Neural crest cell (in vitro differentiated cells): ENCODE measurements at regions not wholly inside any gene's neighbourhood (a gene's known extent, or its start where the extent isn't known, plus 50 kb on each side); places are given as distances from the start of the nearest gene placed in this dataset.

Experiments
- DNase-seq: peaks from one replicate; pipeline ENCODE4 v3.0.0; 2021; ENCODE audit warnings: low read depth, mixed read lengths, low spot score
- H3K27ac Mint-ChIP-seq: one replicate; pipeline ENCODE4 v1.8.0; 2021; ENCODE audit warnings: mild to moderate bottlenecking, mixed read lengths; ENCODE audit not compliant: unreplicated experiment
- H3K27me3 Mint-ChIP-seq: 2 replicates; pipeline ENCODE4 v1.8.0; 2021; ENCODE audit warnings: low read depth, mild to moderate bottlenecking, mixed read lengths
- H3K36me3 Mint-ChIP-seq: 2 replicates; pipeline ENCODE4 v1.8.0; 2021; ENCODE audit warnings: low read depth, mild to moderate bottlenecking, mixed read lengths
- H3K4me1 Mint-ChIP-seq: 2 replicates; pipeline ENCODE4 v1.8.0; 2021; ENCODE audit warnings: mixed read lengths
- H3K4me3 Mint-ChIP-seq: one replicate; pipeline ENCODE4 v1.8.0; 2021; ENCODE audit warnings: mild to moderate bottlenecking, mixed read lengths
- H3K9me3 Mint-ChIP-seq: 2 replicates; pipeline ENCODE4 v1.8.0; 2021; ENCODE audit warnings: mixed read lengths
- CTCF ChIP-seq: fragments of 200-600 bp; sonication (generic); conservative IDR thresholded peaks from 2 replicates; pipeline ENCODE4 v1.5.0; 2021; ENCODE audit warnings: antibody characterized with exemption, mild to moderate bottlenecking

DNA sequence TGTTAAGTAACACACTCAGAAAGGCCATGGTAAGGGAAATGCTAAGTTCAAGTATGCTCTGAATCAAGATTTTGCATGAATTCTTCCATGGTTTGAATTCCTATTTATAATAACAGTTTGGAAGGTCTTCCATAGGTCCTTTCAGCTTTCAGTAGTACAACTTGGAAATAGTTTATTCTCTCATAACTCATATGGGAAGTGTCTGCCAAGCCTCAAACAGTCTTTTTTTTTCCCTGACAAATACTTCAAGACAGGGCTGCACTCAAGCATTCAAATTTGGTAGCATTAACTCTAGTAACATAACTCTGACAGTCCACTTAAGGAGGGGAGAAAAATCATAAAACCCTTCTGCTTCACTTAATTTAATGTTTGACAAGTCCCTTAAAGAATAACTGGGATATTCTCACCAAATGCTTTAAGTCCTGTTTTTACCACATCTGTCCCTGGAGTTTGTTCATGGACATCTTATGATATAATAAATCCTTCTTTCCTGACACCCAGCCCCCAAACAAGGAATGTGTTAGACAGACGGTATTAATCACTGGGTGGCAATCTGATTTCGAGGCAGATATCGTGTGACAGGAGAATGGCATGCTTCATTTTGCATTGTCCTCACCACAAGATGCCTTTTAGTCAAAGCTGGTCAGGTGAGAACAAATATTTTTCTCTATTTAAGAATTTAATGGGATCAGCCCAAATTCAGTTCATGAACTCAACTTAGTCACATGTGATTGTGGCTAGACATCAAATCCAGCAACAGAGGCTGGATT, 165.7 kb downstream of the BMP4 start:
- TF ChIP-seq CTCF, result no peak
- Mint-ChIP-seq H3K9me3 (peaks cover 2% of the 10 kb centered on the region), H3K27ac (no peak overlapping the region), H3K36me3 (no peaks in the 10 kb centered on the region), H3K4me3 (no peak overlapping the region), H3K27me3 (no peaks in the 10 kb centered on the region), H3K4me1 (no peaks in the 10 kb centered on the region)
- DNase-seq, result no peak

DNA sequence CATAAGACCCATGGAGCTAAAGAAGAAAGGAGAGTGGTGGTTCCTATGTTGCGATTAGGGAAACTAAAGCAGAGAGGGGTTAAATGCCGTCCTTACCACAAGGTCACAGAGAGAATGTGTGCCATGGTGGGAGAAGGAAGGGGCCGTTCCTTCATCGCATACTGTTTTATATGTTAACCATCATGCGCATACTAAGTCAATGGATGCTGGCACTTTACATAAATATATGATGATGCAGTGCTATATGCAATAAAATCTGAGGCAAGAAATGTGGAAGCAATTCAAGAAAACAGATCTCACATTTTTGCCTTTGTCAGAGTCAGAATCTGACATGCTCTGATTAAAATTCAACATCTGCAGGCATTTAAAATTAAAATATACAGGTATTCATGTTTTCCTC, 168.1 kb downstream of the BMP4 start:
- TF ChIP-seq CTCF, result no peak
- no peak for DNase-seq
- Mint-ChIP-seq H3K36me3 (peaks cover 3% of the 10 kb centered on the region), H3K27me3 (no peaks in the 10 kb centered on the region), H3K9me3 (peaks cover 11% of the 10 kb centered on the region), H3K4me1 (no peaks in the 10 kb centered on the region), H3K4me3 (no peak overlapping the region), H3K27ac (no peak overlapping the region)

- H3K27ac Mint-ChIP-seq, result no peak overlapping the region
- H3K27me3 Mint-ChIP-seq, result no peaks in the 10 kb centered on the region
- peaks cover 16% of the 10 kb centered on the region for H3K9me3 Mint-ChIP-seq
- peaks cover 3% of the 10 kb centered on the region for H3K36me3 Mint-ChIP-seq
- TF ChIP-seq CTCF, result no peak
- H3K4me1 Mint-ChIP-seq, result no peaks in the 10 kb centered on the region
- no peak overlapping the region for H3K4me3 Mint-ChIP-seq
- no peak for DNase-seq
These were observed 170.6 kb downstream of the BMP4 start for GRCh38 chr14:53786045-53786444.

DNA sequence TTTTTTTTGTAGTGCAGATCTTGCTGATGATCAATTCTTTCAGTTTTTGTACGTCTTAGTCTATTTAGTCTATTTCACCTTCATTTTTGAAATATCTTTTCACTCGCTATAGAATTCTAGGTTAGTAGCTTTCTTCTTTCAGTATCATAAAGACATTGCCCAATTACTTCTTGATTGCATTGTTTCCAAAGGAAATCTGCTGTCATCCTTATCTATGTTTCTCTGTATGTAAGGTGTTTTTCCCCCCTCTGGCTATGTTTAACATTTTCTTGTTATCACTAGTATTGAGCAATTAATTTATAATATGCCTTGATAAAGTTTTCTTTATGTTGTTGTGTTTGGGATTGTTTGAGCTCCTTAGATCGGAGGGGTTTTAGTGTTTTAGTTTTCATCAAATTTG, 171.9 kb downstream of the BMP4 start:
- Mint-ChIP-seq H3K4me3 (no peak overlapping the region), H3K9me3 (peaks cover 16% of the 10 kb centered on the region), H3K27me3 (no peaks in the 10 kb centered on the region), H3K36me3 (peaks cover 3% of the 10 kb centered on the region), H3K27ac (no peak overlapping the region), H3K4me1 (no peaks in the 10 kb centered on the region)
- no peak for TF ChIP-seq CTCF
- no peak for DNase-seq

- Mint-ChIP-seq H3K27ac (no peak overlapping the region), H3K4me3 (no peak overlapping the region), H3K4me1 (no peaks in the 10 kb centered on the region), H3K27me3 (no peaks in the 10 kb centered on the region), H3K36me3 (peaks cover 3% of the 10 kb centered on the region), H3K9me3 (peaks cover 16% of the 10 kb centered on the region)
- TF ChIP-seq CTCF, result no peak
- no peak for DNase-seq
These were observed 173.4 kb downstream of the BMP4 start for GRCh38 chr14:53783256-53783655.
